ENCODE measurements at regions not wholly inside any gene's neighbourhood (a gene's known extent, or its start where the extent isn't known, plus 50 kb on each side); places are given as distances from the start of the nearest gene placed in this dataset.

- no peak for TF ChIP-seq ZNF462 (CRISPR knock-in tag; IDR thresholded peaks at IDR 0.05)
These were observed 265.9 kb upstream of the SORCS1 start (continued) for GRCh38 chr10:107430446-107430845.

GRCh38 chr10:107427016-107427415 is 262.5 kb upstream of the SORCS1 start:
- no peak for DNase-seq (ENCODE audit: low spot score)
- no peak overlapping the region for H3K4me3 Mint-ChIP-seq
- H3K27ac Mint-ChIP-seq = no peak overlapping the region
- Histone ChIP-seq H3K36me3 (ENCODE audit: insufficient read depth) (no peaks in the 10 kb centered on the region), H4K20me1 (replicated peaks; ENCODE audit: insufficient read depth) (no peaks in the 10 kb centered on the region), H3K4me3 (no peak overlapping the region), H3F3A (replicated peaks; ENCODE audit: low read depth) (no peaks in the 10 kb centered on the region), H3K79me2 (replicated peaks; ENCODE audit: insufficient read depth) (no peaks in the 10 kb centered on the region), H3K9me2 (ENCODE audit: insufficient read depth) (no peaks in the 10 kb centered on the region), H2AFZ (no peak overlapping the region), H3K4me1 (ENCODE audit: insufficient read depth) (0 out of 2 replicates have a peak, but pooled peaks cover 5% of the 10 kb centered on the region), H3K27me3 (ENCODE audit: insufficient read depth) (no peaks in the 10 kb centered on the region), H3K27ac (ENCODE audit: low read depth) (no peak overlapping the region), H3K4me2 (no peak overlapping the region)
- ATAC-seq = no peak
- TF ChIP-seq EZH2phosphoT487 (IDR thresholded peaks at IDR 0.05; ENCODE audit: unreplicated experiment) (no peak), ZNF331 (CRISPR knock-in tag; IDR thresholded peaks at IDR 0.05; ENCODE audit: low read depth) (no peak), ETS1 (IDR thresholded peaks at IDR 0.05) (no peak), POLR2AphosphoS5 (IDR thresholded peaks at IDR 0.05; ENCODE audit: low read depth) (no peak), EZH2 (IDR thresholded peaks at IDR 0.05; ENCODE audit: low read depth, unreplicated experiment) (no peak)
- H3K9me3 Mint-ChIP-seq = no peaks in the 10 kb centered on the region
- no peaks in the 10 kb centered on the region for H3K27me3 Mint-ChIP-seq (ENCODE audit: insufficient read depth, low read depth, poor library complexity)
- no peaks in the 10 kb centered on the region for H3K36me3 Mint-ChIP-seq (ENCODE audit: low read depth)
- peaks cover 5% of the 10 kb centered on the region; the same call in 2 of the 3 replicates for H3K4me1 Mint-ChIP-seq

Data from GM23338 (cell line).